ENCODE measurements at regions not wholly inside any gene's neighbourhood (a gene's known extent, or its start where the extent isn't known, plus 50 kb on each side); places are given as distances from the start of the nearest gene placed in this dataset.

- DNase-seq (ENCODE audit: insufficient read length, low spot score) (no peak), FAIRE-seq (no peak)
- TF ChIP-seq POU2F2 (IDR thresholded peaks at IDR 0.05; ENCODE audit: low read depth, low read length) (no peak), SPI1 (IDR thresholded peaks at IDR 0.05; ENCODE audit: low read depth, low read length) (no peak), PAX5 (IDR thresholded peaks at IDR 0.05; ENCODE audit: insufficient read depth, low read length, severe bottlenecking) (no peak), POLR2AphosphoS5 (IDR thresholded peaks at IDR 0.05; ENCODE audit: low read depth, low read length) (no peak), POLR2A (IDR thresholded peaks at IDR 0.05; ENCODE audit: low read depth, low read length) (no peak), TAF1 (IDR thresholded peaks at IDR 0.05; ENCODE audit: low read depth, low read length) (no peak)
These were observed 86.3 kb upstream of the PHLPP1 start for GRCh38 chr18:62629031-62629430.

- DNase-seq (ENCODE audit: insufficient read length, low spot score) = no peak
- FAIRE-seq = no peak
- TF ChIP-seq POU2F2 (IDR thresholded peaks at IDR 0.05; ENCODE audit: low read depth, low read length) (no peak), POLR2AphosphoS5 (IDR thresholded peaks at IDR 0.05; ENCODE audit: low read depth, low read length) (no peak), POLR2A (IDR thresholded peaks at IDR 0.05; ENCODE audit: low read depth, low read length) (no peak), SPI1 (IDR thresholded peaks at IDR 0.05; ENCODE audit: low read depth, low read length) (no peak), PAX5 (IDR thresholded peaks at IDR 0.05; ENCODE audit: insufficient read depth, low read length, severe bottlenecking) (no peak), TAF1 (IDR thresholded peaks at IDR 0.05; ENCODE audit: low read depth, low read length) (no peak)
These were observed 84.2 kb upstream of the PHLPP1 start for GRCh38 chr18:62631173-62631572.

- no peak for DNase-seq (ENCODE audit: insufficient read length, low spot score)
- no peak for FAIRE-seq
- TF ChIP-seq POLR2AphosphoS5 (IDR thresholded peaks at IDR 0.05; ENCODE audit: low read depth, low read length) (no peak), SPI1 (IDR thresholded peaks at IDR 0.05; ENCODE audit: low read depth, low read length) (peak; percentile 21; the same call in 1 of the 2 replicates), PAX5 (IDR thresholded peaks at IDR 0.05; ENCODE audit: insufficient read depth, low read length, severe bottlenecking) (no peak), POLR2A (IDR thresholded peaks at IDR 0.05; ENCODE audit: low read depth, low read length) (no peak)
These were observed 82.4 kb upstream of the PHLPP1 start for GRCh38 chr18:62632788-62633455.

GRCh38 chr18:62634458-62634857 lies 80.9 kb upstream of the PHLPP1 start:
- TF ChIP-seq SPI1 (IDR thresholded peaks at IDR 0.05; ENCODE audit: low read depth, low read length) = no peak
- TF ChIP-seq POLR2A (IDR thresholded peaks at IDR 0.05; ENCODE audit: low read depth, low read length) = no peak
- no peak for TF ChIP-seq POU2F2 (IDR thresholded peaks at IDR 0.05; ENCODE audit: low read depth, low read length)
- no peak for TF ChIP-seq PAX5 (IDR thresholded peaks at IDR 0.05; ENCODE audit: insufficient read depth, low read length, severe bottlenecking)
- FAIRE-seq (no peak), DNase-seq (ENCODE audit: insufficient read length, low spot score) (no peak)

GRCh38 chr18:62634979-62635630 lies 80.2 kb upstream of the PHLPP1 start:
- no peak for TF ChIP-seq TAF1 (IDR thresholded peaks at IDR 0.05; ENCODE audit: low read depth, low read length)
- no peak for TF ChIP-seq POLR2AphosphoS5 (IDR thresholded peaks at IDR 0.05; ENCODE audit: low read depth, low read length)
- no peak for TF ChIP-seq SPI1 (IDR thresholded peaks at IDR 0.05; ENCODE audit: low read depth, low read length)
- TF ChIP-seq PAX5 (IDR thresholded peaks at IDR 0.05; ENCODE audit: insufficient read depth, low read length, severe bottlenecking) = no peak
- TF ChIP-seq POU2F2 (IDR thresholded peaks at IDR 0.05; ENCODE audit: low read depth, low read length) = no peak
- TF ChIP-seq POLR2A (IDR thresholded peaks at IDR 0.05; ENCODE audit: low read depth, low read length) = no peak
- FAIRE-seq (no peak), DNase-seq (ENCODE audit: insufficient read length, low spot score) (no peak)

- DNase-seq (ENCODE audit: insufficient read length, low spot score) (no peak), FAIRE-seq (no peak)
- TF ChIP-seq PAX5 (IDR thresholded peaks at IDR 0.05; ENCODE audit: insufficient read depth, low read length, severe bottlenecking) (no peak), SPI1 (IDR thresholded peaks at IDR 0.05; ENCODE audit: low read depth, low read length) (no peak), POLR2AphosphoS5 (IDR thresholded peaks at IDR 0.05; ENCODE audit: low read depth, low read length) (no peak), POLR2A (IDR thresholded peaks at IDR 0.05; ENCODE audit: low read depth, low read length) (no peak), TAF1 (IDR thresholded peaks at IDR 0.05; ENCODE audit: low read depth, low read length) (no peak), POU2F2 (IDR thresholded peaks at IDR 0.05; ENCODE audit: low read depth, low read length) (no peak)
These were observed 77.9 kb upstream of the PHLPP1 start for GRCh38 chr18:62637403-62637802.

DNA sequence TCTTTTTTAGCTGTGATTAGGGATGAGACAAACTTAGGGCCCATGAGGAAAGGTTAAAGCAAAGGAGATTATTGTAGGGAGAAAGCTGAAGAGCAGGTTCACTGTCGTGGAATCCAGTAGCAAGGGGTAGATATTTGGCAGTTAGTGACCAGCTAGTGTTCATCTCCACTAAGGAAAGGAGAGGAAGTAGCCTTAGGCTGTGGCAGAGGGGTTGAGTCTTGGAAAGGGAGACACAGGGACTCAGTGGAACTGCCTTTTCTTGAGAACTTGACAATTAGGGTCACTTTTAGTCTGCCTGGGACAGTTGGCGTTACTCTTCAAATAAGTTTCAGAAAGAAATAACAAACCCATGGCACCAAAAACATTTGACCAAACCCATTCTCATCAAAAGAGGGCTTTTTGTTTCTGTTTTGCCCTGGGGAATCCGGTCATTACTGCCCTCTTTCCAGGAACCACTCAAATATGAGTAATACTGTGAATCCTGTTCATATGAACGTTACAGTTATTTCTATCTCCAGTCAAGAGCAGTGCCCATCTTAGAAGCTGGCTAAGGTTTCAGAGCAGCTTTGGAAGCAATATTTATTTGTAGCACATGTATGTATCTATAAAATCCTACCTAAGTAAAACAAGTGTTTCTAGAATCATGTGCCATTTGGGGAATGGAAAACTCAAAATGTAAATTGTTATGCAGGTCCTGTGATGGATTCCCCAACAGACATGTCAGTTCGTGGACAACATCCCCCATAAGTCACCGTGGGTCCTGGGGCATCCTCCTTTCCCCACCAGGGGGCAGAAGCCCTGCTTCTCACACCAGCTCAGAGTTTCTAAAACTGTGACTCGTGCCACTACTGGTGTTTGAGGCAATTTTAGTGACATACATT lies 77.3 kb upstream of the PHLPP1 start:
- no peak for TF ChIP-seq TAF1 (IDR thresholded peaks at IDR 0.05; ENCODE audit: low read depth, low read length)
- no peak for TF ChIP-seq SPI1 (IDR thresholded peaks at IDR 0.05; ENCODE audit: low read depth, low read length)
- no peak for TF ChIP-seq POU2F2 (IDR thresholded peaks at IDR 0.05; ENCODE audit: low read depth, low read length)
- no peak for TF ChIP-seq POLR2AphosphoS5 (IDR thresholded peaks at IDR 0.05; ENCODE audit: low read depth, low read length)
- TF ChIP-seq PAX5 (IDR thresholded peaks at IDR 0.05; ENCODE audit: insufficient read depth, low read length, severe bottlenecking) = no peak
- no peak for TF ChIP-seq POLR2A (IDR thresholded peaks at IDR 0.05; ENCODE audit: low read depth, low read length)
- FAIRE-seq (peak; percentile 76), DNase-seq (ENCODE audit: insufficient read length, low spot score) (peak; percentile 47)

DNA sequence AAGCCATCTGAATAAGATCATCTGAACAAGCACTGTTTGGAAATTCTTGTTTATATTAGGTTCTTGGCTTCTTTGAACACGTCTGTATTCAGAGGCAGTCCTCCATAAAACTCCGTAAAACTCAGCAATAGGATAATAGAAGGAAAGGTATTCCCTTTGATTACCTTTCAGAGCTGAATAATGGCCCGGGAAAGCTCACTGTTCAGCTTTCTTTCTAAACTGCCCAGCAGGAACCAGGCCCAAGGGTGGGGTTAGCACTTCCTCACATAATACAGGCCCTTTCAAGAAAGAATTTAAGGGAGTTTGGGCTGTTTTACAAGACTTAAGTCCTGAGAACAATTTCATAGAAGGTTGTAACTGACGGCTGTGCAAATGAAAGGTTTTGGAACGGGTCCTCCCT lies 72.2 kb upstream of the PHLPP1 start:
- no peak for FAIRE-seq
- TF ChIP-seq SPI1 (IDR thresholded peaks at IDR 0.05; ENCODE audit: low read depth, low read length) (no peak), POLR2AphosphoS5 (IDR thresholded peaks at IDR 0.05; ENCODE audit: low read depth, low read length) (no peak), TAF1 (IDR thresholded peaks at IDR 0.05; ENCODE audit: low read depth, low read length) (no peak), PAX5 (IDR thresholded peaks at IDR 0.05; ENCODE audit: insufficient read depth, low read length, severe bottlenecking) (no peak), POU2F2 (IDR thresholded peaks at IDR 0.05; ENCODE audit: low read depth, low read length) (no peak), POLR2A (IDR thresholded peaks at IDR 0.05; ENCODE audit: low read depth, low read length) (no peak)
- no peak for DNase-seq (ENCODE audit: insufficient read length, low spot score)

- no peak for TF ChIP-seq POU2F2 (IDR thresholded peaks at IDR 0.05; ENCODE audit: low read depth, low read length)
- TF ChIP-seq POLR2AphosphoS5 (IDR thresholded peaks at IDR 0.05; ENCODE audit: low read depth, low read length) = no peak
- TF ChIP-seq POLR2A (IDR thresholded peaks at IDR 0.05; ENCODE audit: low read depth, low read length) = no peak
- no peak for TF ChIP-seq PAX5 (IDR thresholded peaks at IDR 0.05; ENCODE audit: insufficient read depth, low read length, severe bottlenecking)
- TF ChIP-seq SPI1 (IDR thresholded peaks at IDR 0.05; ENCODE audit: low read depth, low read length) = no peak
- TF ChIP-seq TAF1 (IDR thresholded peaks at IDR 0.05; ENCODE audit: low read depth, low read length) = no peak
- FAIRE-seq = no peak
- no peak for DNase-seq (ENCODE audit: insufficient read length, low spot score)
These were observed 70.6 kb upstream of the PHLPP1 start for GRCh38 chr18:62644773-62645172.
